ENCODE measurements at regions not wholly inside any gene's neighbourhood (a gene's known extent, or its start where the extent isn't known, plus 50 kb on each side); places are given as distances from the start of the nearest gene placed in this dataset.
A peak's percentile ranks its signal among the peaks of the same experiment; 100 is the strongest.

- ATAC-seq (no peak), DNase-seq (no peak)
- intact Hi-C loops (cut with DNase I, micrococcal nuclease) = no loop called here
Observed at GRCh38 chr3:43863966-43864933, 173.5 kb downstream of the ABHD5 start.

GRCh38 chr3:43865351-43865750 lies 174.6 kb downstream of the ABHD5 start:
- DNase-seq (no peak), ATAC-seq (no peak)
- intact Hi-C loops (cut with DNase I, micrococcal nuclease) = no loop called here

- ATAC-seq (no peak), DNase-seq (no peak)
- intact Hi-C loops (cut with DNase I, micrococcal nuclease) = no loop called here
Observed at GRCh38 chr3:43865887-43866528, 175.3 kb downstream of the ABHD5 start.

DNA sequence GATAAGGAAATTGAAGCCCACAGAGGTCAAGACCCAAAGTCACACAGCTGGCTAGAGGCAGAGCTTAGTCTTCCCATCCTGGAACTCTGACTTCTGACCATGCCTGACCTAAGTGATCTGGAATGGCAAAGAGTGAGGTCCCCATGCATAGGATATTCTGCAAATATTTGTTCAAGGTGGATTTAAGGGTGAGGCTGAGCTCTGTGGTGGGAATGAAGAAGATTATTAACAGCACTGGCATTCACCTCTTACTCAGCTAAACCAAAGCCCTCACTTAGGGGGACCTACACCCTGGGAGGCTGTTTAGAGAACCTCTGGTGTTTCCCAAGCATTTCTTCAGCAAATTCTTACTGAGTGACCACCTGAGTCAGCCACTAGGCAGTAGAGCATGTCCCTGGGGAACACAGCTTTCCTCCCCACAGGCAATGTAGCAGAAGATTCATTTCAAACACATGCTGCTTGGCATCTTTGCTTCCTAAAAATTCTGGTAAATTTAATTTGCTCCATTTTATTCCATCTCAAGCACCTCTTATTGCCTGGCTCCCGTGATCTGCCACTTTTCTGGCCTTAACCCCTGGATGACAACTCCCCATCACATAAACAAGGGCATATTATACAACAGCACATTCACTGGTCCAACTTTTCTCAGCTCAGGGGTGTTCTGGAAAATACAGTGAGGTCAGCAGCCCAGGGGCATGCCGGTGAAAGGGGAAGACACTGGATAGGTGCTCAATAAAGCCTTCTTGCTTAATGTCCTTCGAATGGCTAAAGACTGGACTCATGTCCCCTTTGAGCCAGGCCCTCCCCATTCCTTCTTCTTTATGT lies 176.0 kb downstream of the ABHD5 start:
- ATAC-seq = no peak
- intact Hi-C loops (cut with DNase I, micrococcal nuclease) = no loop called here
- DNase-seq = no peak

- intact Hi-C loops (cut with DNase I, micrococcal nuclease) = no loop called here
- no peak for DNase-seq
- no peak for ATAC-seq
Observed at GRCh38 chr3:43867436-43868072, 176.8 kb downstream of the ABHD5 start.

- intact Hi-C loops (cut with DNase I, micrococcal nuclease) = no loop called here
- DNase-seq (no peak), ATAC-seq (no peak)
Observed at GRCh38 chr3:43869491-43869890, 178.8 kb downstream of the ABHD5 start.

DNA sequence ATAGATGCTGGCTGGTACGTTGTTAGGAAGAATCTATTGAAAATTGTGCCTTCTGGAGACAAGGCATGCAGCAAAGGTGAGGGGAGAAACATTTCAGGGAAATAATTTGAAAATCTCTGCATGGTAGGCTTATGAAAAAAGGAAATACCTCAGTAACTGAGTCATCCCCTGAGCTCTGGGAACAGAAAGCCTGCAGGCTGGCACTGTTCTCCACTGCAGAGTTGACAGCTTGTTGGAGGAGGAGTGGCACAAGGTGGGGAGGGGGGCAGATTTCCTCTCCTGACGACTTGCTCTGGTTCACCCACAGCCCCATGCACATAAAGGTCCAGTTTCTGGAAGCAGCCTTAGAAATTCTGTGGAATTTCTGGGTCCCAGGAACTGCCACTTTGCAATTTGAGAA lies 179.4 kb downstream of the ABHD5 start:
- DNase-seq (no peak), ATAC-seq (no peak)

DNA sequence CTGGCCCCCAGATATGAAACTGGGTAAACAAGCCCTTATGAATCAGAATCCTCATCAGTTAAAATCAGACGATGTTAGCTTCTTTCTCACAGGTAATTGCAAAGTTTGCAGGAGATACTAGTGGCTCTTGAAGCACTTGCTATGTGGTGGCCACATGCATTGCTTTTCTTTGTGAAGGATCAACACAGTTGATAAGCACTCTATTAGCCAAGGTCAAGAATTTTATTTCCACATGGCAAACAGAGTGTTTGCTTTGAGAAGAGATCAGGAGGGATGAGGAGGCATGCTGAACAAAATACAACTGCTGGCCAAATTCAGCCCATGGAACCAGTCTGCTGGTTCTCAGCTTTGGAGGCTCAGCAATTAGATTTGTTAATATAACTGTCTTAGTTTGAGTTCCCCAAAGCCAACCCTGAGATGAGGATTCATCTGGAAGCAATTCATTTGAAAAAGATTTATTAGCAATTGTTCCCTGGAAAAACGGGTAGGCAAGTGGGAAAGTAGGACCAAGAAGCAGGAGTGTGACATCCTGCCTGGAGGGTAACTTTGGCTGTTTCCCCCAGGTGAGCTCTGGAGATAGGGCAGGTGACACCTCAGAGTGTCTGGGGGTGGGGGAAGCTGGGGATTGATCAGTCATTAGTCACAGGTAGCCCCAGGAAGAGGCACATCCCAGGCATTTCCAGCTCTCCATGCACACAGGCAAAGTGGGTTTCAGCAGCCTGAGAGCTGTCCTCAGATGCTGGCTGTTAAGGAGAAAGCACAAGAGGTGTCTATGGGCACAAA lies 180.3 kb downstream of the ABHD5 start:
- intact Hi-C loops (cut with DNase I, micrococcal nuclease) = no loop called here
- no peak for ATAC-seq
- no peak for DNase-seq

More for the DNA sequence above, 179.4 kb downstream of the ABHD5 start:
- intact Hi-C loops (cut with DNase I, micrococcal nuclease) = no loop called here

- DNase-seq = no peak
- ATAC-seq = no peak
- intact Hi-C loops (cut with DNase I, micrococcal nuclease) = no loop called here
Observed at GRCh38 chr3:43871627-43872245, 181.0 kb downstream of the ABHD5 start.

DNA sequence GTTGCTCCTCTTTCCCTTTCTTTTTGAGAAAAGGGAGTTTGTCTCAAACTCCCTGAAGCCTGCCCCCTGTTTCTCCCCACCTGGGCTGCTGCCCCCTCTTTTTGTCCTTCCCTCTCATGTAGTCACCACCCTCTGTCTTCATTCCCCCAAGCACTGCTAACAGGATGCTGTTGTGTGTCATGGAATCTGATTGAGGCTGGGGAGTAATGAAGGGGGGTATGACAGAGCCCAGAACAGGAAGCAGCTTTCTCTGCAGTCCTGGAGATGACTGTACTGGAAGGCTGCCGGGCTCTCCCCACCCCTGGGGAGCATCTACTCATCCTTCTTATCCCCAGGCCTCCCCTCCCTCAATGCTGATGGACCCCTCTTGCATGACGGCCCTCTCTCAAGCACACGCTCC lies 181.6 kb downstream of the ABHD5 start:
- ATAC-seq (no peak), DNase-seq (no peak)
- intact Hi-C loops (cut with DNase I, micrococcal nuclease) = no loop called here

DNA sequence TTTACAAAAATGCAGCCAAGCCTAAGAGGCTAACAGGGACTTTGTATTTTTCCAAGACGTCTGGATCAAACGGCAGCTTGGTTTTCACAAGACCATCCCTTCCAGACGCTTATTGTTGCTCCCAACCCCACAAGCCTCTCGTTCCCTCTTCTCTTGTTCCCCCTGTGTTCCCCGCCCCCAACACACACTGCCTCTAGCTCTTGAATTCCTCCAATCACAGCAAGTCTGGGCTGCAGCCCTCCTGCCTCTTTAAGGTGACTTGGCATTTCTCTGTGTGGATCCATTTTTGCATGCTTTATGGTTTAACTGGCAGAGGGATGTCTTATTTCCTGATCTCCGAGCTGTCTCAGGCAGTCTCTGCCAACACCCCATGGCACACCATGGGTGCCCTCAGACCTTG lies 182.2 kb downstream of the ABHD5 start:
- DNase-seq = no peak
- intact Hi-C loops (cut with DNase I, micrococcal nuclease) = no loop called here
- ATAC-seq = no peak

DNA sequence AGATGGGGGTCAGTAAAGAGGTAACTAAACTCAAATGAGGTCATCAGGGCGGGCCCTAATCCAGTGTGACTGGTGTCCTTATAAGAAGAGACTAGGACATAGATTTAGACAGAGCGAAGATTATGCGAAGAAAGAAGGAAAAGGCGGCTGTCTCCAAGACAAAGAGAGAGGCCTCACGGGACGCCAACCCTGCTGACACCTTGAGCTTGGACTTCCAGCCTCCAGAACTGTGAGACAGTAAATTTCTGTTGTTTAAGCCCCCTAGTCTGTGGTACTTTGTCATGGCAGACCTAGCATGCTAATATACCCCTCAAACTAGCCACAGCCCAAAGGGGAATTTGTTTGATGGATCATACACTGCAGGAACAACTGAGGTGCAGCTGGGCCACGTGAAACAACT lies 183.0 kb downstream of the ABHD5 start:
- intact Hi-C loops (cut with DNase I, micrococcal nuclease) = no loop called here
- no peak for DNase-seq
- ATAC-seq = no peak

GRCh38 chr3:43874290-43874689 lies 183.6 kb downstream of the ABHD5 start:
- no peak for ATAC-seq
- intact Hi-C loops (cut with DNase I, micrococcal nuclease) = no loop called here
- DNase-seq = no peak

- DNase-seq (no peak), ATAC-seq (no peak)
- intact Hi-C loops (cut with DNase I, micrococcal nuclease) = no loop called here
Observed at GRCh38 chr3:43874731-43875130, 184.0 kb downstream of the ABHD5 start.

DNA sequence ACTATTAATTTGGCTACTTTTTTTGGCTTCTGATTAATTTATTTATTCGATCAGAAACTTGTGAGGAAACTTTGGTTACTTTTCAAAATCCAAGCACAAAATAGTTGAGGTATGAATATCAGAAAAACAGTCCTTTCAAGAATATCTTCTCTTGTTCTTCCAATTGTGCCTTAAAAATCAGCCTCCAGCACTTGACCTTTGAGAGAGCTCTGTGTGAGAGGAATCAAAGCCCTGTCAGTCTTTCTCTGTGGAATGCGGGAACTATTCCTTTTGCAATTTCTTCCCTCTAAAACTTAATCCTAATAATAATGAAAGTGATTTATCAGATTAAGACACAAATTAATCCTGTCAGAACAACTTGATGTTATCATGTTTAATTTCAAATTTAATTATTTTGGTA lies 185.9 kb downstream of the ABHD5 start:
- no peak for ATAC-seq
- DNase-seq = no peak
- intact Hi-C loops (cut with DNase I, micrococcal nuclease) = no loop called here

- DNase-seq (peak in 1 of 2 donors; percentile 12), ATAC-seq (peak; percentile 40)
- intact Hi-C loops (cut with DNase I, micrococcal nuclease) = no loop called here
Observed at GRCh38 chr3:43879166-43879565, 188.4 kb downstream of the ABHD5 start.

- intact Hi-C loops (cut with DNase I, micrococcal nuclease) = no loop called here
- ATAC-seq (no peak), DNase-seq (no peak)
Observed at GRCh38 chr3:43882976-43883680, 192.4 kb downstream of the ABHD5 start.

Measured in left colon (tissue), 2 donors.